C4-2B (cell line): ENCODE measurements at regions not wholly inside any gene's neighbourhood (a gene's known extent, or its start where the extent isn't known, plus 50 kb on each side); places are given as distances from the start of the nearest gene placed in this dataset.

Experiments
- H3K27ac ChIP-seq: fragments of 450-650 bp; 2 replicates; pipeline ENCODE4 v1.5.1; 2017
- ZFX ChIP-seq: fragments of 450-650 bp; IDR thresholded peaks from 2 replicates; pipeline ENCODE4 v1.6.1; 2017
- TF ChIP-seq, protein P1 (sequence below): fragments of 450-650 bp; conservative IDR thresholded peaks from 2 replicates; pipeline ENCODE4 v1.5.1; 2017; ENCODE audit warnings: mild to moderate bottlenecking

DNA sequence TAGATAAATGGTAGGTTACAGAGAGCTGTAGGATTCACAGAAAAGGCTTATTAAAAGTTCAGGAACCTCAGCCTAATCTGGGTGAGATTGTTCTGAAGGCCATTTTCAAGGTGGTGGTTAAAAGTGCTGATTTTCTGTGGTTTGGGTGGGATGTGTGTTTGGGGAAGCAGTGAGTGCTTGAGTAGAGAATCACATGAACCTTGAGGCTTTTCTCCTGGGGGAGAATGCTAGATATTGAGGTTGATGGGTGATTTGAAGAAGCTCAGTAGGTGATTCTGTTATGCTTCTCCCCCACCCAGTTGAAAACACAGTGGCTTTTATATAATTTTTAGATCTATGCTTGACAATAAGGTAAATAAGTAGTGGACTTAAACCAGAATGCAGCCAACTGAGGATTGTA lies 420.9 kb downstream of the PCNX1 start:
- TF ChIP-seq, protein P1, sequence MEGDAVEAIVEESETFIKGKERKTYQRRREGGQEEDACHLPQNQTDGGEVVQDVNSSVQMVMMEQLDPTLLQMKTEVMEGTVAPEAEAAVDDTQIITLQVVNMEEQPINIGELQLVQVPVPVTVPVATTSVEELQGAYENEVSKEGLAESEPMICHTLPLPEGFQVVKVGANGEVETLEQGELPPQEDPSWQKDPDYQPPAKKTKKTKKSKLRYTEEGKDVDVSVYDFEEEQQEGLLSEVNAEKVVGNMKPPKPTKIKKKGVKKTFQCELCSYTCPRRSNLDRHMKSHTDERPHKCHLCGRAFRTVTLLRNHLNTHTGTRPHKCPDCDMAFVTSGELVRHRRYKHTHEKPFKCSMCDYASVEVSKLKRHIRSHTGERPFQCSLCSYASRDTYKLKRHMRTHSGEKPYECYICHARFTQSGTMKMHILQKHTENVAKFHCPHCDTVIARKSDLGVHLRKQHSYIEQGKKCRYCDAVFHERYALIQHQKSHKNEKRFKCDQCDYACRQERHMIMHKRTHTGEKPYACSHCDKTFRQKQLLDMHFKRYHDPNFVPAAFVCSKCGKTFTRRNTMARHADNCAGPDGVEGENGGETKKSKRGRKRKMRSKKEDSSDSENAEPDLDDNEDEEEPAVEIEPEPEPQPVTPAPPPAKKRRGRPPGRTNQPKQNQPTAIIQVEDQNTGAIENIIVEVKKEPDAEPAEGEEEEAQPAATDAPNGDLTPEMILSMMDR, result no peak
- TF ChIP-seq ZFX, result no peak
- H3K27ac ChIP-seq, result no peak overlapping the region

DNA sequence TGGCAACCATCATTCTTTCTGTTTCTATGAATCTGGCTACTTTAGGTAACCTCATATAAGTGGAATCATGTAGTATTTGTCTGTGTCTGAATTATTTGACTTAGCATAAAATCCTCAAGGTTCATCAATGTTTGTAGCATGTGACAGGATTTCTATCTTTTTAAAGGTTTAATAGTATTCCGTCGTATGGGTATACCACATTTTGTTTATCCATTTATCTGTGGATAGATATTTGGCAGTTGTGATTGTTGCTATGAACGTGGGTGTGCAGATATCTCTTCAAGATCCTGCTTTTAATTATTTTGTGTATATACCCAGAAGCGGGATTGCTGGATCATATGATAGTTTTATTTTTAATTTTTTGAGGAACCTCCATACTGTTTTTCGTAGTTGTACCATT lies 421.7 kb downstream of the PCNX1 start:
- TF ChIP-seq, protein P1, result no peak
- no peak for TF ChIP-seq ZFX
- no peak overlapping the region for H3K27ac ChIP-seq

DNA sequence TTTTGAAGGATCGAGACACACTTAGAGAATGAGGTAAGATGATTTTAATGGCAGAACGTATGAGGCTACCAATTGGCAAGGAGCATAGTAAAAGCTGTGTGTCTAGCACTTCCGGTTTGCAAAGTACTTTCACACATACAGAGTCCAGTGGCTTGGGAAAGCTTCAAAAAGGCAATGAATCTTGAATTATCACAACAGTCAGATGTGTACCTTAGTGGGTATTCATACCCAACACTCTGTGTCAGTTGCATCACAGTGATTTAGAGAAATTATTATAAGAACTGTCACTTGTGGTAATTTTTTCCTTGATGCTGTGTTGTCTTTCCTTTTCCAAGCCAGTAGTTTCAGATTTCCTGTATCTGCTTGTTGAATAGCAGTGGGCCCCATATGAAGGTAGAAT lies 424.1 kb downstream of the PCNX1 start:
- H3K27ac ChIP-seq, result no peak overlapping the region
- TF ChIP-seq, protein P1, result no peak
- no peak for TF ChIP-seq ZFX

DNA sequence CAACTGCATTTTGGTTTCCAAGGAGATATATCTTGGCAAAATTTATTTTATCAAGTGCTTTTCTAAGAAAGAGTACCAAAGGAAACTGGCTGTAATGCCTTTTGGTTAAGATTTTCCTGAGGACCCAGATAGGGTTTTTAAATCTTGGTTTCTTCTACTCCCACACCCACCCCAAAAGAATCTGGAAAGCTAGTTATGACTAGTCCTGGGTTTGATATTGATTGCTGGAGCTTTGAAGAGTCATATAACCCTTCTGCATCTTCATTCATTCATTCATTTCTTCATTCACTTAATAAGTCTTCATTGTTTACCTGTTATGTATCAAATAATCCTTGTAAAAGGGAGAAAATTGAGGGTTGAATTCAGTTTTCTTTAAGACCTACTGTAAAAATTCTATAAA lies 425.2 kb downstream of the PCNX1 start:
- TF ChIP-seq ZFX, result no peak
- TF ChIP-seq, protein P1, result no peak
- no peak overlapping the region for H3K27ac ChIP-seq

DNA sequence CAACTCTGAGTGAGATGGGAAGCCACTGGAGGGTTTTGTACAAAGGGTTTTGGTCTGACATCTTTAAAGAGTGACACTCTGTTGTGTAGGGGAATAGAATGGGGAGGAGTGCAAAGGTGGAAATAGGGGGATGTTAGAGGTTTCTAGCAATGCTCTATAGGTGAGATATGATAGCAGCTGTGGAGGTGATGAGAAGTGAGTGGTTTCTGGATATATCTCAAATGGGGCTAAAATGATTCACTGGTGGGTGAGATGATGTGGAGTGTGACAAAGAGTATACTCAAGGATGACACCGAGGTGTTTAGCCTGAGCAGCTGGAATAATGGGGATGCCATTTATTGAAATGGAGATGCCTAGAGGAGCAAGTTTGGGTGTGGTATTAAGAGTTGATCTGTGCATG lies 426.4 kb downstream of the PCNX1 start:
- no peak overlapping the region for H3K27ac ChIP-seq
- TF ChIP-seq, protein P1, result no peak
- no peak for TF ChIP-seq ZFX

DNA sequence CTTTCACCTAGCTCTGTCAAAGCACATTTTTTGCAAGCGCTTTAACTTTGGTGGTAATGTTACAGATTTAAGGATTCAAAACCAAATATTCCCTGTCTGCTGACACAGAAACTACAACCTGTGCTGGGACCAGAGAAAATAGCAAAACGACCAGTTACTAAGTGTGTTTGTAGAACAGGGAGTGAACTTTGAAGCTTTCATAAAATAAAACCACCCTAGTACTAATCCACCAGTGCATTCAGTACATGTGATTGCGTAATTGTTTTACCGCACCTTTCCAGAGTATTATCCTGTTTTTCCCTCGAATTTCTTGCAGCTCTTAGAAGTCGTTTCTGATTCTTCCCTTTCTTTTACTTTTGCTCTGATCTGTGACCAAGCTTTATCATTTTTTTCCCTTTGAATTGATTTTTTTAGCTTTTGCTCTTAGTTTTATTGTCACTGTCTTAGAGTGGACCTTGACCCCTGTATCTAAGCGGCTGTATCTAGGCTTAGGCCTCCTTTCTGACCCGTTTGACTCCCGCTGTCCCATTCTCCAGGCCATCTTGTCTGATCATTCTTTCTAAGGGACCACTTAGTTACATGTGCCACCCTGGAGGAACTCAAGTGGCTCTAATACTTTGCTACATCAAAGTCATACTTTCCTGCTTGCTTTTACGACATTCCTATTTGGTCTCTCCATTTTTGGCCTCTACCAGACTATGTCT lies 429.4 kb downstream of the PCNX1 start:
- no peak overlapping the region for H3K27ac ChIP-seq
- no peak for TF ChIP-seq ZFX
- TF ChIP-seq, protein P1, result no peak

DNA sequence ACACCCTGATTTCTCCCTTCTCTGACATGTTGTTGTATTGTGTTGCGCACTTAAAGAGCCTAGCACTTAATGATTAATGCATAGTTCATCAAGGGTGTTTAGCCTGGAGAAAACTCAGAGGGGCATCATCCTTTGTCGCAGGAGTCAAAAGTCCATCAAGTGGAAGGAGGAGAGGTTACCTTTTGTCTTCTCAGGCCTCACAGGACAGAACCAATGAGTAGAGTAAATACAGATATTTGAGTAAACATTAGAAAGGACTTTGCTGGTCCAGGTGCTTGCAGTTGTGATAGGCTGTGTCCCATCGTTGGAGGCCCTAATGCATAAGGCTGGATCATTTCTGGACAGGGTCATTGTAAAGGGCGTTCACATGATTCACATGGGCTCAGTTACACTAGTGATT lies 430.9 kb downstream of the PCNX1 start:
- TF ChIP-seq, protein P1, result no peak
- no peak for TF ChIP-seq ZFX
- no peak overlapping the region for H3K27ac ChIP-seq
